Esophagus muscularis mucosa (tissue), 3 donors: ENCODE measurements at regions not wholly inside any gene's neighbourhood (a gene's known extent, or its start where the extent isn't known, plus 50 kb on each side); places are given as distances from the start of the nearest gene placed in this dataset.

Source experiments
- POLR2A ChIP-seq: fragments of 450-650 bp; IDR thresholded peaks from one replicate; pipeline ENCODE4 v1.6.1; 2017; ENCODE audit warnings: antibody characterized with exemption, moderate library complexity, mild to moderate bottlenecking, low read depth
- POLR2AphosphoS5 ChIP-seq, 2 donors: sonication (generic); formaldehyde crosslinking; IDR thresholded peaks; one replicate each; pipeline ENCODE4 v1.6.1; 2017; ENCODE audit warnings: antibody characterized with exemption in 2 of 2
- TF ChIP-seq, protein P1 (sequence below), 3 experiments: fragments of 200-600 bp in 2 of 3; fragments of 450-650 bp in 1 of 3; sonication (generic) in 2 of 3; IDR thresholded peaks; one replicate each; pipeline ENCODE4 v1.5.1; 2017 to 2019; ENCODE audit warnings: antibody characterized with exemption in 3 of 3, mild to moderate bottlenecking in 2 of 3, moderate library complexity in 1 of 3

DNA sequence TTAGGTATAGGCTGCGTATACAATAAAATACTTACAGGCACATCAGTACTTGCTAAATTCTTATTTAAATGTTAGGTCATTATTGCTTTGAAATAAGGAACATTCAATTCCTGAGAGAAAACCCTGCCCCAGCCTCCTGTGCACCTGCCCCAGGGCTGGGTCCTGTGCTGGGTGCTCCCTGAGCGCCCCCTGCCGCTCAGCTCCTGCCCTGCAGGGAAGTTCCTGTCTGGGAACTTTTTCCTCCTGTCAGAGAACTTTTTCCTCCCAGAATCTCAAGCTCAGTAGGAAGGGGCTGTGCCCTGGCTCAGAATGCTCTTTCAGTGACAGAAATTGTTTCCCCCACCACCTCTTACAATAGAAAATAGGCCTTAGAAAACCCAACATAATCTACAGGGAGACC is 751.1 kb downstream of the TMEM121 start:
- TF ChIP-seq, protein P1, sequence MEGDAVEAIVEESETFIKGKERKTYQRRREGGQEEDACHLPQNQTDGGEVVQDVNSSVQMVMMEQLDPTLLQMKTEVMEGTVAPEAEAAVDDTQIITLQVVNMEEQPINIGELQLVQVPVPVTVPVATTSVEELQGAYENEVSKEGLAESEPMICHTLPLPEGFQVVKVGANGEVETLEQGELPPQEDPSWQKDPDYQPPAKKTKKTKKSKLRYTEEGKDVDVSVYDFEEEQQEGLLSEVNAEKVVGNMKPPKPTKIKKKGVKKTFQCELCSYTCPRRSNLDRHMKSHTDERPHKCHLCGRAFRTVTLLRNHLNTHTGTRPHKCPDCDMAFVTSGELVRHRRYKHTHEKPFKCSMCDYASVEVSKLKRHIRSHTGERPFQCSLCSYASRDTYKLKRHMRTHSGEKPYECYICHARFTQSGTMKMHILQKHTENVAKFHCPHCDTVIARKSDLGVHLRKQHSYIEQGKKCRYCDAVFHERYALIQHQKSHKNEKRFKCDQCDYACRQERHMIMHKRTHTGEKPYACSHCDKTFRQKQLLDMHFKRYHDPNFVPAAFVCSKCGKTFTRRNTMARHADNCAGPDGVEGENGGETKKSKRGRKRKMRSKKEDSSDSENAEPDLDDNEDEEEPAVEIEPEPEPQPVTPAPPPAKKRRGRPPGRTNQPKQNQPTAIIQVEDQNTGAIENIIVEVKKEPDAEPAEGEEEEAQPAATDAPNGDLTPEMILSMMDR (IDR thresholded peaks at IDR 0.05) = no peak
- TF ChIP-seq POLR2A (no peak), POLR2AphosphoS5 (IDR thresholded peaks at IDR 0.05) (no peak)
